AG04449 (cell line): ENCODE measurements at regions not wholly inside any gene's neighbourhood (a gene's known extent, or its start where the extent isn't known, plus 50 kb on each side); places are given as distances from the start of the nearest gene placed in this dataset.

Experiments
- CTCF ChIA-PET: fragments of 350-600 bp; formaldehyde crosslinking; extraction: SDS; loops from one replicate; lab custom pipeline; 2021; ENCODE audit warnings: antibody characterized with exemption; lab: Yijun Ruan, JAX
- POLR2A ChIA-PET: fragments of 400-600, 350-600 bp; formaldehyde crosslinking; extraction: SDS; loops from one replicate; lab custom pipeline; 2020; ENCODE audit warnings: antibody characterized with exemption, inconsistent platforms; lab: Yijun Ruan, JAX
- DNase-seq: peaks from one replicate; pipeline ENCODE4 v3.0.0-alpha.2; 2010; ENCODE audit warnings: low read depth, low spot score
- H3K4me3 ChIP-seq: 2 replicates; pipeline ENCODE4 v1.5.1; 2011; ENCODE audit warnings: low read depth, mild to moderate bottlenecking, control low read depth, low read length
- CTCF ChIP-seq: IDR thresholded peaks from one replicate; pipeline ENCODE4 v1.5.1; 2011; ENCODE audit warnings: mild to moderate bottlenecking, moderate library complexity, low read length, control low read depth, inconsistent platforms; ENCODE audit not compliant: insufficient read depth; ENCODE audit errors: missing control alignments

DNA sequence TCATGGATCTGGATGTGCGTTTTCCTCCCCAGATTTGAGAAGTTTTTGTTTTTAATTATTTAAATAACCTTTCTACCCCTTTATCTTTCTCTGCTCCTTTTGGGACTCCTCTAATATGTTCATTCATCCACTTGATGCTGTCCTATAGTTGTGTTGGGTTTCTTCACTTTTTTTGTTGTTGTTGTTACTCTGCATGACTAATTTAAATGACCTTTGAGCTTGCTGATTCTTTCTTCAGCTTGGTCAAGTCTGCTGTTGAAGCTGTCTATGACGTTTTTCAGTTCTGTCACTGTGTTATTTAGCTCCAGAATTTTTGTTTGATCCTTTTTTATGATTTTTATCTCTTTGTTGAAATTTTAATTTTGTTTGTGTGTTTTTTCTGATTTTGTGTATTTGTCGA, 463.6 kb upstream of the ALCAM start:
- TF ChIP-seq CTCF = no peak
- CTCF ChIA-PET = no interaction called here

GRCh38 chr3:104906001-104906639, 460.6 kb upstream of the ALCAM start:
- TF ChIP-seq CTCF = no peak
- DNase-seq = no peak
- ChIA-PET CTCF (interaction anchor here (1.3 kb wide), 1 partner anchor 12 kb away, joined by 3 read pairs; no protein-coding TSS in a partner anchor), POLR2A (no interaction called here)
- no peak overlapping the region for H3K4me3 ChIP-seq

More for the DNA sequence above, 463.6 kb upstream of the ALCAM start:
- no peak for DNase-seq
- POLR2A ChIA-PET = no interaction called here
- H3K4me3 ChIP-seq = no peak overlapping the region

GRCh38 chr3:104907507-104907906, 459.2 kb upstream of the ALCAM start:
- H3K4me3 ChIP-seq = no peak overlapping the region
- no peak for TF ChIP-seq CTCF
- ChIA-PET POLR2A (no interaction called here), CTCF (interaction anchor here (1.3 kb wide), 1 partner anchor 14 kb away, joined by 3 read pairs; no protein-coding TSS in a partner anchor)
- peak; percentile 71 for DNase-seq

GRCh38 chr3:104908761-104909160, 457.9 kb upstream of the ALCAM start:
- TF ChIP-seq CTCF = no peak
- no peak for DNase-seq
- POLR2A ChIA-PET = no interaction called here

GRCh38 chr3:104909198-104909597, 457.5 kb upstream of the ALCAM start:
- CTCF ChIA-PET = interaction anchor here (0.9 to 1.5 kb wide), 3 partner anchors 9 to 21 kb away, joined by 3 to 5 read pairs (median 3); no protein-coding TSS in a partner anchor
- no peak for TF ChIP-seq CTCF
- POLR2A ChIA-PET = interaction anchor here (0.6 kb wide), 1 partner anchor 158 kb away, joined by 3 read pairs; no protein-coding TSS in a partner anchor
- DNase-seq = peak; percentile 51
- H3K4me3 ChIP-seq = no peak overlapping the region

More at GRCh38 chr3:104908761-104909160, 457.9 kb upstream of the ALCAM start:
- no peak overlapping the region for H3K4me3 ChIP-seq
- CTCF ChIA-PET = interaction anchor here (0.9 to 1.5 kb wide), 3 partner anchors 9 to 21 kb away, joined by 3 to 5 read pairs (median 3); no protein-coding TSS in a partner anchor

DNA sequence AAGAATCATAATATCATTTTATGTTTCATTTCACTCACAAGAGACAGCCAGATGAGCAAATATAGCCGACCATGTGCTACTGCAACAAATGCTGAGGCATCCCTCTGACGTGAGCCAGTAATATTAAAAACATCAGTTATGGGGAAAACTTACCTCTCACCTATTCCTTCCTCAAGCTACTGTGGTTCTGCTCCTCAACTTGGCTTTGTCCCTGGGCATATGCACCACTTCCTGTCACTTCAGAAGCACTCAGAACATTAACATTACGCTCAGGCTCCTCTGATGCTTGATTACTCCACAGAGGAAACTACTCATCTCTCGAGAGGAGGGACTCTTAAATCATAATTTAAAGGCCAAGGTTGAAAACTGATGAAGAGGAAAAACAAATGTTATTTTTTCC, 457.0 kb upstream of the ALCAM start:
- H3K4me3 ChIP-seq = no peak overlapping the region
- TF ChIP-seq CTCF = no peak
- CTCF ChIA-PET = interaction anchor here (1.3 to 1.5 kb wide), 2 partner anchors 9 to 10 kb away, joined by 3 to 5 read pairs; no protein-coding TSS in a partner anchor
- POLR2A ChIA-PET = interaction anchor here (0.6 kb wide), 1 partner anchor 159 kb away, joined by 3 read pairs; no protein-coding TSS in a partner anchor
- DNase-seq = no peak
